Lung (tissue), 11 donors: ENCODE measurements at regions not wholly inside any gene's neighbourhood (a gene's known extent, or its start where the extent isn't known, plus 50 kb on each side); places are given as distances from the start of the nearest gene placed in this dataset.

Source experiments
- ATAC-seq: fragments of 200-7000 bp; cut with Tn5 transposase; one replicate; pipeline ENCODE4 v1.9.1; 2020; ENCODE audit warnings: moderate number of reproducible peaks; ENCODE audit not compliant: insufficient read depth, low FRiP score
- DNase-seq, 3 donors: peaks; one replicate each; pipeline ENCODE4 v3.0.0-alpha.2; 2013 to 2017
- H3K27ac ChIP-seq, 2 donors: one replicate each; pipeline ENCODE4 v1.5.1; 2013; ENCODE audit warnings: mild to moderate bottlenecking in 2 of 2, moderate library complexity in 2 of 2, control low read depth in 1 of 2, inconsistent platforms in 1 of 2, low read depth in 1 of 2, low read length in 1 of 2
- H3K27me3 ChIP-seq, 3 donors: one replicate each; pipeline ENCODE4 v1.5.1; 2013; ENCODE audit warnings: low read length in 2 of 3; ENCODE audit not compliant: control insufficient read depth in 3 of 3, insufficient read depth in 3 of 3
- H3K36me3 ChIP-seq, 4 donors: one replicate each; pipeline ENCODE4 v1.5.1; 2013; ENCODE audit warnings: low read length in 4 of 4, mild to moderate bottlenecking in 1 of 4, moderate library complexity in 1 of 4; ENCODE audit not compliant: control insufficient read depth in 4 of 4, insufficient read depth in 4 of 4
- H3K4me1 ChIP-seq, 5 donors: one replicate each; pipeline ENCODE4 v1.5.1; 2013; ENCODE audit warnings: low read length in 5 of 5, mild to moderate bottlenecking in 2 of 5, moderate library complexity in 1 of 5; ENCODE audit not compliant: control insufficient read depth in 5 of 5, insufficient read depth in 5 of 5
- H3K4me3 ChIP-seq: one replicate; pipeline ENCODE4 v1.5.1; 2013; ENCODE audit warnings: mild to moderate bottlenecking, control low read depth, moderate library complexity
- H3K9ac ChIP-seq, 2 donors: one replicate each; pipeline ENCODE4 v1.5.1; 2013; ENCODE audit warnings: low read length in 2 of 2, control low read depth in 1 of 2; ENCODE audit not compliant: insufficient read depth in 1 of 2
- H3K9me3 ChIP-seq, 4 donors: one replicate each; pipeline ENCODE4 v1.5.1; 2013; ENCODE audit warnings: low read length in 3 of 4, mild to moderate bottlenecking in 1 of 4, moderate library complexity in 1 of 4; ENCODE audit not compliant: control insufficient read depth in 4 of 4, insufficient read depth in 3 of 4
- WGBS, 2 donors: extraction: QIAGEN DNeasy Blood & Tissue Kit; methylation state at CpG; one replicate each; pipeline ENCODE4 v1.1.7; 2013; 5-methylcytosine and 5-hydroxymethylcytosine counted together
- TF ChIP-seq, protein P1 (sequence below): IDR thresholded peaks from 2 replicates; pipeline ENCODE4 v1.5.1; 2012; ENCODE audit warnings: mild to moderate bottlenecking; ENCODE audit errors: control extremely low read depth, extremely low read depth
- donor health status: control.
- donor health status: control.
- donor health status: Bipolar disorder and iron deficiency.
- donor health status: healthy.
- donor health status: DM: yes; HTN: yes; CAD: no.

- Histone ChIP-seq H3K9ac (no peak overlapping the region), H3K9me3 (no peaks in the 10 kb centered on the region), H3K36me3 (no peaks in the 10 kb centered on the region), H3K27ac (no peak overlapping the region), H3K4me3 (no peak overlapping the region), H3K27me3 (no peaks in the 10 kb centered on the region), H3K4me1 (peaks cover 0 to 16% (median 0%) of the 10 kb centered on the region in 5 donors)
- TF ChIP-seq, protein P1, sequence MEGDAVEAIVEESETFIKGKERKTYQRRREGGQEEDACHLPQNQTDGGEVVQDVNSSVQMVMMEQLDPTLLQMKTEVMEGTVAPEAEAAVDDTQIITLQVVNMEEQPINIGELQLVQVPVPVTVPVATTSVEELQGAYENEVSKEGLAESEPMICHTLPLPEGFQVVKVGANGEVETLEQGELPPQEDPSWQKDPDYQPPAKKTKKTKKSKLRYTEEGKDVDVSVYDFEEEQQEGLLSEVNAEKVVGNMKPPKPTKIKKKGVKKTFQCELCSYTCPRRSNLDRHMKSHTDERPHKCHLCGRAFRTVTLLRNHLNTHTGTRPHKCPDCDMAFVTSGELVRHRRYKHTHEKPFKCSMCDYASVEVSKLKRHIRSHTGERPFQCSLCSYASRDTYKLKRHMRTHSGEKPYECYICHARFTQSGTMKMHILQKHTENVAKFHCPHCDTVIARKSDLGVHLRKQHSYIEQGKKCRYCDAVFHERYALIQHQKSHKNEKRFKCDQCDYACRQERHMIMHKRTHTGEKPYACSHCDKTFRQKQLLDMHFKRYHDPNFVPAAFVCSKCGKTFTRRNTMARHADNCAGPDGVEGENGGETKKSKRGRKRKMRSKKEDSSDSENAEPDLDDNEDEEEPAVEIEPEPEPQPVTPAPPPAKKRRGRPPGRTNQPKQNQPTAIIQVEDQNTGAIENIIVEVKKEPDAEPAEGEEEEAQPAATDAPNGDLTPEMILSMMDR, result no peak
- WGBS, 2 donors, result 47 to 75% methylated on average over 1 of the region's 1 CpG
- ATAC-seq (no peak), DNase-seq (no peak)
Observed at GRCh38 chr14:51173863-51174262, 66.2 kb upstream of the TMX1 start.

- Histone ChIP-seq H3K4me3 (no peak overlapping the region), H3K9ac (no peak overlapping the region), H3K9me3 (no peaks in the 10 kb centered on the region), H3K27ac (no peak overlapping the region), H3K4me1 (peaks cover 0 to 13% (median 0%) of the 10 kb centered on the region in 5 donors), H3K27me3 (no peaks in the 10 kb centered on the region), H3K36me3 (no peaks in the 10 kb centered on the region)
- DNase-seq (peak; percentile 54 to 67 (median 65)), ATAC-seq (no peak)
- WGBS, 2 donors, result 48 to 62% methylated on average over 4 of the region's 4 CpGs
- TF ChIP-seq, protein P1, result no peak
Observed at GRCh38 chr14:51176839-51177238, 63.2 kb upstream of the TMX1 start.

GRCh38 chr14:51180577-51180976 lies 59.5 kb upstream of the TMX1 start:
- ATAC-seq (no peak), DNase-seq (no peak)
- peaks cover 0 to 26% (median 0%) of the 10 kb centered on the region in 5 donors for H3K4me1 ChIP-seq
- no peaks in the 10 kb centered on the region for H3K36me3 ChIP-seq
- no peaks in the 10 kb centered on the region for H3K9me3 ChIP-seq
- H3K9ac ChIP-seq, result no peak overlapping the region
- no peaks in the 10 kb centered on the region for H3K27me3 ChIP-seq
- H3K4me3 ChIP-seq, result no peak overlapping the region
- 68 to 76% methylated on average over 9 of the region's 9 CpGs for WGBS, 2 donors
- TF ChIP-seq, protein P1, result no peak
- H3K27ac ChIP-seq, result no peak overlapping the region

DNA sequence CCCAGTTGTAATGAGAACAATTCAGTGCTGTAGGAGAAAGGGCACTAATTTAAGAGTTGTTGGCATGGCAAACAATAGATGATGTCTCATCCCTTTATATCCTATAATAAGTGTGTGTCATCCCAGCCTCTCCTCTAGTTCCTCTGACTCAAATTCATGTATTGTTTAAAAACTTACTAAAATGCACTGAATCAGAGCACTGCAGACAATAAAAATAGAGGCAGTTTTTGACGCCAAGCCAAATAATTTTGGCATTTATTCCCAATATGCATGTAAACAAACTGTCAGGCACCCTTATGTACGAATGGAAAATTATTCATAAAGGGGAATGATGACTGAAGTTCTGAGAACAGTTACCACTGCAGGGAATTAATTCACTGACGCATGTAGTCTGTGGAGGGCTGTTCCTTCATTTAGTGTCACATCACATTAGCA lies 57.9 kb upstream of the TMX1 start:
- WGBS, 2 donors, result 59 to 79% methylated on average over 3 of the region's 3 CpGs
- peaks cover 0 to 16% (median 0%) of the 10 kb centered on the region in 5 donors for H3K4me1 ChIP-seq
- H3K9me3 ChIP-seq, result no peaks in the 10 kb centered on the region
- H3K36me3 ChIP-seq, result no peaks in the 10 kb centered on the region
- H3K4me3 ChIP-seq, result no peak overlapping the region
- no peak overlapping the region for H3K9ac ChIP-seq
- H3K27ac ChIP-seq, result no peak overlapping the region
- ATAC-seq (no peak), DNase-seq (peak; percentile 23 to 91 (median 79))
- no peaks in the 10 kb centered on the region for H3K27me3 ChIP-seq
- TF ChIP-seq, protein P1, result no peak
